ENCODE measurements at regions not wholly inside any gene's neighbourhood (a gene's known extent, or its start where the extent isn't known, plus 50 kb on each side); places are given as distances from the start of the nearest gene placed in this dataset.

DNA sequence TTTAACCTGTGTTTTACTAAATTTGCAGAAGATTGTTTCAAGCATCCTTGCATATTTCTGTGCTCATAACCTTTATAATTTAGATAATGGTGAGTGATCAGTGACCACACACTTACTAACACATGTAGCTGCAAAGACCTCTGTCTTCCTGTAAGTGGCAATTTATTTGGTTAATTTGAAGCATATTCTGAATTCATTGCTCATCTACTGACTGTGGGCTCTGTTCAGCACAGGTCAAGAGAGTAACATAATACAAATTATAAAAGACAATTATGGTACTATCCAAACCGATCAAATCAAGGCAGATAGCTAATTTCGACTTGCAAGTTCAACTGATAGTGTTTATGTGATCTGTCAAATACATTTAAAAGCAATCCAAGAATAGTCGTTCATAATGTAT is 223.9 kb upstream of the FAM98A start:
- TF ChIP-seq, protein P1, sequence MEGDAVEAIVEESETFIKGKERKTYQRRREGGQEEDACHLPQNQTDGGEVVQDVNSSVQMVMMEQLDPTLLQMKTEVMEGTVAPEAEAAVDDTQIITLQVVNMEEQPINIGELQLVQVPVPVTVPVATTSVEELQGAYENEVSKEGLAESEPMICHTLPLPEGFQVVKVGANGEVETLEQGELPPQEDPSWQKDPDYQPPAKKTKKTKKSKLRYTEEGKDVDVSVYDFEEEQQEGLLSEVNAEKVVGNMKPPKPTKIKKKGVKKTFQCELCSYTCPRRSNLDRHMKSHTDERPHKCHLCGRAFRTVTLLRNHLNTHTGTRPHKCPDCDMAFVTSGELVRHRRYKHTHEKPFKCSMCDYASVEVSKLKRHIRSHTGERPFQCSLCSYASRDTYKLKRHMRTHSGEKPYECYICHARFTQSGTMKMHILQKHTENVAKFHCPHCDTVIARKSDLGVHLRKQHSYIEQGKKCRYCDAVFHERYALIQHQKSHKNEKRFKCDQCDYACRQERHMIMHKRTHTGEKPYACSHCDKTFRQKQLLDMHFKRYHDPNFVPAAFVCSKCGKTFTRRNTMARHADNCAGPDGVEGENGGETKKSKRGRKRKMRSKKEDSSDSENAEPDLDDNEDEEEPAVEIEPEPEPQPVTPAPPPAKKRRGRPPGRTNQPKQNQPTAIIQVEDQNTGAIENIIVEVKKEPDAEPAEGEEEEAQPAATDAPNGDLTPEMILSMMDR (conservative IDR thresholded peaks at IDR 0.05; ENCODE audit: low read length), result no peak
- TF ChIP-seq EZH2phosphoT487 (IDR thresholded peaks at IDR 0.05; ENCODE audit: borderline replicate concordance), result no peak
